Keratinocyte (primary cell): ENCODE measurements at regions not wholly inside any gene's neighbourhood (a gene's known extent, or its start where the extent isn't known, plus 50 kb on each side); places are given as distances from the start of the nearest gene placed in this dataset.
A peak's percentile ranks its signal among the peaks of the same experiment; 100 is the strongest.

Source experiments
- EZH2 ChIP-seq: IDR thresholded peaks from one replicate; pipeline ENCODE4 v1.6.1; 2012; ENCODE audit warnings: inconsistent platforms, mild to moderate bottlenecking, low read length, moderate library complexity
- TF ChIP-seq, protein P1 (sequence below), 3 experiments: IDR thresholded peaks in 1 of 3; conservative IDR thresholded peaks in 1 of 3; optimal IDR thresholded peaks in 1 of 3; 2 replicates in 2 of 3; 3 replicates in 1 of 3; pipeline versions ENCODE3 to v1.5.1; 2011; ENCODE audit warnings: low read length in 3 of 3, mild to moderate bottlenecking in 3 of 3, moderate library complexity in 2 of 3, control low read depth in 1 of 3, inconsistent platforms in 1 of 3; ENCODE audit not compliant: insufficient read depth in 2 of 3; ENCODE audit errors: extremely low read depth in 1 of 3

GRCh38 chr15:31487811-31488436 is 161.3 kb downstream of the KLF13 start:
- TF ChIP-seq, protein P1, sequence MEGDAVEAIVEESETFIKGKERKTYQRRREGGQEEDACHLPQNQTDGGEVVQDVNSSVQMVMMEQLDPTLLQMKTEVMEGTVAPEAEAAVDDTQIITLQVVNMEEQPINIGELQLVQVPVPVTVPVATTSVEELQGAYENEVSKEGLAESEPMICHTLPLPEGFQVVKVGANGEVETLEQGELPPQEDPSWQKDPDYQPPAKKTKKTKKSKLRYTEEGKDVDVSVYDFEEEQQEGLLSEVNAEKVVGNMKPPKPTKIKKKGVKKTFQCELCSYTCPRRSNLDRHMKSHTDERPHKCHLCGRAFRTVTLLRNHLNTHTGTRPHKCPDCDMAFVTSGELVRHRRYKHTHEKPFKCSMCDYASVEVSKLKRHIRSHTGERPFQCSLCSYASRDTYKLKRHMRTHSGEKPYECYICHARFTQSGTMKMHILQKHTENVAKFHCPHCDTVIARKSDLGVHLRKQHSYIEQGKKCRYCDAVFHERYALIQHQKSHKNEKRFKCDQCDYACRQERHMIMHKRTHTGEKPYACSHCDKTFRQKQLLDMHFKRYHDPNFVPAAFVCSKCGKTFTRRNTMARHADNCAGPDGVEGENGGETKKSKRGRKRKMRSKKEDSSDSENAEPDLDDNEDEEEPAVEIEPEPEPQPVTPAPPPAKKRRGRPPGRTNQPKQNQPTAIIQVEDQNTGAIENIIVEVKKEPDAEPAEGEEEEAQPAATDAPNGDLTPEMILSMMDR (optimal IDR thresholded peaks at IDR 0.05 in 1 of 3, IDR thresholded peaks at IDR 0.05 in 1 of 3, conservative IDR thresholded peaks at IDR 0.05 in 1 of 3; ENCODE audit: extremely low read depth in 1 of 3, insufficient read depth in 2 of 3, low read length in 3 of 3) = peak in 2 of 3 experiments; percentile 26 to 69
- no peak for TF ChIP-seq EZH2
